ENCODE measurements at regions not wholly inside any gene's neighbourhood (a gene's known extent, or its start where the extent isn't known, plus 50 kb on each side); places are given as distances from the start of the nearest gene placed in this dataset.
"Not testable (repeated sequence)": the region's sequence is repeated elsewhere in the genome, so short reads cannot be mapped to it uniquely, and the experiment has no call there.

- no peak for TF ChIP-seq TAF1 (IDR thresholded peaks at IDR 0.05; ENCODE audit: low read depth, low read length)
- TF ChIP-seq SPI1 (IDR thresholded peaks at IDR 0.05; ENCODE audit: low read depth, low read length): no peak
- TF ChIP-seq POLR2A (IDR thresholded peaks at IDR 0.05; ENCODE audit: low read depth, low read length): no peak
- TF ChIP-seq PAX5 (IDR thresholded peaks at IDR 0.05; ENCODE audit: insufficient read depth, low read length, severe bottlenecking): no peak
- TF ChIP-seq POU2F2 (IDR thresholded peaks at IDR 0.05; ENCODE audit: low read depth, low read length): no peak
- TF ChIP-seq POLR2AphosphoS5 (IDR thresholded peaks at IDR 0.05; ENCODE audit: low read depth, low read length): no peak
- FAIRE-seq: no peak
- DNase-seq (ENCODE audit: insufficient read length, low spot score): no peak
Measured at GRCh38 chr11:71136095-71136845, 116.1 kb downstream of the SHANK2 start.

DNA sequence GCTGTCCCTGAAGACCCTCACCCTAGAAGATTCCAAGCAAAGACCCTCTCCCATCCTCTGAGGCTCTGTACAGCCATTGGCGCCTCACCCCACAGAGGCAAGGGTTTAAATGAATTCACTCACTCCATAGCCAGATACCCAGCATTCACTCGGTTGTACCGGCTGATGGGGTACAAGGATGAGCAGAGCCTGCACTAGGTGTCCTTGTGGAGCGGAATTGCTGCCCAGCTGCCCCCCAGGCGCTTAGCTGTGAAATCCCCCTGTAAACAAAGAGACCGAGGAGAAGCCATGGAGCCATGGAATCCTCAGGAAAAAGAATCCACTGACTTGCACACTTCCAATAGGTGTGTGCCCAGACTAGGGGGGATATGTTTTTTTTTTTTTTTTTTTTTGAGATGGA is 117.3 kb downstream of the SHANK2 start:
- FAIRE-seq (no peak), DNase-seq (ENCODE audit: insufficient read length, low spot score) (no peak)
- TF ChIP-seq POU2F2 (IDR thresholded peaks at IDR 0.05; ENCODE audit: low read depth, low read length) (no peak), POLR2A (IDR thresholded peaks at IDR 0.05; ENCODE audit: low read depth, low read length) (no peak), SPI1 (IDR thresholded peaks at IDR 0.05; ENCODE audit: low read depth, low read length) (no peak), POLR2AphosphoS5 (IDR thresholded peaks at IDR 0.05; ENCODE audit: low read depth, low read length) (no peak), TAF1 (IDR thresholded peaks at IDR 0.05; ENCODE audit: low read depth, low read length) (no peak), PAX5 (IDR thresholded peaks at IDR 0.05; ENCODE audit: insufficient read depth, low read length, severe bottlenecking) (no peak)

- DNase-seq (ENCODE audit: insufficient read length, low spot score) (no peak), FAIRE-seq (no peak)
- TF ChIP-seq PAX5 (IDR thresholded peaks at IDR 0.05; ENCODE audit: insufficient read depth, low read length, severe bottlenecking) (no peak), POU2F2 (IDR thresholded peaks at IDR 0.05; ENCODE audit: low read depth, low read length) (no peak), TAF1 (IDR thresholded peaks at IDR 0.05; ENCODE audit: low read depth, low read length) (no peak), SPI1 (IDR thresholded peaks at IDR 0.05; ENCODE audit: low read depth, low read length) (no peak), POLR2A (IDR thresholded peaks at IDR 0.05; ENCODE audit: low read depth, low read length) (no peak), POLR2AphosphoS5 (IDR thresholded peaks at IDR 0.05; ENCODE audit: low read depth, low read length) (no peak)
Measured at GRCh38 chr11:71133946-71134345, 118.4 kb downstream of the SHANK2 start.

DNA sequence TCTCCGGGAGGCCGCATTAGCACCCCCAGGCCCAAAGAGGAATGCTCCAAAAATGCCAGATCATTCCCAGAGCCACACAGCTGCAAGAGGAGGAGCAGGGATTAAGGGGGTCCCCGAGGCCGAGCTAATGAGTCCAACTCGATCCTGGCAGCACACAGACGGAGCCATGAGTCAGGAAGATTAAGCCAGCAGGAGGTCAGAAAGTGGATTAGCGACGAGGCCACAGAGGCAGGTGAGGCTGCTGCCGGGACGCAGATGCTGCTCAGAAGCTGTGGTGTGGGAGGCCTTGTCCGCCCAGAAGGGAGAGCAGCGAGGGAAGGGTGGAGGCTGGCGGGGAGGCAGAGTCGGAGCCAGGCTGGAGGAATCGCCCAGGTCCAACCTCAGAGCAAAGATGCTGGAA is 120.5 kb downstream of the SHANK2 start:
- no peak for FAIRE-seq
- TF ChIP-seq POLR2AphosphoS5 (IDR thresholded peaks at IDR 0.05; ENCODE audit: low read depth, low read length) (no peak), SPI1 (IDR thresholded peaks at IDR 0.05; ENCODE audit: low read depth, low read length) (no peak), PAX5 (IDR thresholded peaks at IDR 0.05; ENCODE audit: insufficient read depth, low read length, severe bottlenecking) (no peak), TAF1 (IDR thresholded peaks at IDR 0.05; ENCODE audit: low read depth, low read length) (no peak), POU2F2 (IDR thresholded peaks at IDR 0.05; ENCODE audit: low read depth, low read length) (no peak), POLR2A (IDR thresholded peaks at IDR 0.05; ENCODE audit: low read depth, low read length) (no peak)
- no peak for DNase-seq (ENCODE audit: insufficient read length, low spot score)

GRCh38 chr11:71130106-71130505 is 122.3 kb downstream of the SHANK2 start:
- TF ChIP-seq POLR2AphosphoS5 (IDR thresholded peaks at IDR 0.05; ENCODE audit: low read depth, low read length) (no peak), POU2F2 (IDR thresholded peaks at IDR 0.05; ENCODE audit: low read depth, low read length) (no peak), SPI1 (IDR thresholded peaks at IDR 0.05; ENCODE audit: low read depth, low read length) (no peak), PAX5 (IDR thresholded peaks at IDR 0.05; ENCODE audit: insufficient read depth, low read length, severe bottlenecking) (no peak), POLR2A (IDR thresholded peaks at IDR 0.05; ENCODE audit: low read depth, low read length) (no peak), TAF1 (IDR thresholded peaks at IDR 0.05; ENCODE audit: low read depth, low read length) (no peak)
- DNase-seq (ENCODE audit: insufficient read length, low spot score) (no peak), FAIRE-seq (no peak)

GRCh38 chr11:71129624-71130023 is 122.8 kb downstream of the SHANK2 start:
- FAIRE-seq: no peak
- no peak for DNase-seq (ENCODE audit: insufficient read length, low spot score)
- TF ChIP-seq POU2F2 (IDR thresholded peaks at IDR 0.05; ENCODE audit: low read depth, low read length): no peak
- no peak for TF ChIP-seq POLR2A (IDR thresholded peaks at IDR 0.05; ENCODE audit: low read depth, low read length)
- no peak for TF ChIP-seq POLR2AphosphoS5 (IDR thresholded peaks at IDR 0.05; ENCODE audit: low read depth, low read length)
- no peak for TF ChIP-seq TAF1 (IDR thresholded peaks at IDR 0.05; ENCODE audit: low read depth, low read length)
- TF ChIP-seq PAX5 (IDR thresholded peaks at IDR 0.05; ENCODE audit: insufficient read depth, low read length, severe bottlenecking): no peak
- TF ChIP-seq SPI1 (IDR thresholded peaks at IDR 0.05; ENCODE audit: low read depth, low read length): no peak

GRCh38 chr11:71127806-71128205 is 124.6 kb downstream of the SHANK2 start:
- DNase-seq (ENCODE audit: insufficient read length, low spot score) (no peak), FAIRE-seq (no peak)
- TF ChIP-seq PAX5 (IDR thresholded peaks at IDR 0.05; ENCODE audit: insufficient read depth, low read length, severe bottlenecking): no peak
- TF ChIP-seq POLR2A (IDR thresholded peaks at IDR 0.05; ENCODE audit: low read depth, low read length): no peak
- no peak for TF ChIP-seq POLR2AphosphoS5 (IDR thresholded peaks at IDR 0.05; ENCODE audit: low read depth, low read length)
- no peak for TF ChIP-seq TAF1 (IDR thresholded peaks at IDR 0.05; ENCODE audit: low read depth, low read length)

DNA sequence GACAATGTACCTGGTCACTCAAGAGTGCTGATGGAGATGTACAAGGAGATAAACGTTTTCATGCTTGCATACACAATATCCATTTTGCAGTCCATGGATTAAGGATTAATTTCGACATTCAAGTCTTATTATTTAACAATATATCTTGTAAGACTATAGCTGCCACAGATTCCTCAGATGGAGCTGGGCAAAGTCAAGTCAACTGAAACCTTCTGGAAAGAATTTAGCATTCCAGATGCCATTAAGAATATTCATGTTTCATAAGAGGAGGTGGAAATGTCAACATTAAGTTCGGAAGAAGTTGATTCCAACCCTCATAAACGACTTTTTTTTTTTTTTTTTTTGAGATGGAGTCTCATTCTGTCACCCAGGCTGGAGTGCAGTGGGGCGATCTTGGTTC is 126.0 kb downstream of the SHANK2 start:
- not testable (repeated sequence) for DNase-seq (ENCODE audit: insufficient read length, low spot score); FAIRE-seq

DNA sequence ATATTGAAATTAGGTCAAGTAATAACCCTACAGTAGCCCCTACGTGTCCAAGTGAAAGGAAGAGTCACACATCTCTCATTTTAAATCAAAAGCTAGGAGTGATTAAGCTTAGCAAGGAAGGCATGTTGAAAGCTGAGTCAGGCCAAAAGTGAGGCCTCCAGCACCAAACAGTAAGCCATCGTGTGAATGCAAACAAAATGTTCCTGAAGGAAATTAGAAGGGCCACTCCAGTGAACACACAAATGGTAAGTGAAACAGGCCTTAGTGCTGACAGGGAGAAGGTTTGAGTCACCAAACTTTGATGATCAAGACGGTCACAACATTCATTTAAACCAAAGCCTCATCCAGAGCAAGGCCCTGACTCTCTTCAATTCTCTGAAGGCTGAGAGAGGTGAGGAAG is 127.2 kb downstream of the SHANK2 start:
- FAIRE-seq (no peak), DNase-seq (ENCODE audit: insufficient read length, low spot score) (no peak)
- no peak for TF ChIP-seq TAF1 (IDR thresholded peaks at IDR 0.05; ENCODE audit: low read depth, low read length)
- TF ChIP-seq SPI1 (IDR thresholded peaks at IDR 0.05; ENCODE audit: low read depth, low read length): no peak
- TF ChIP-seq PAX5 (IDR thresholded peaks at IDR 0.05; ENCODE audit: insufficient read depth, low read length, severe bottlenecking): no peak
- no peak for TF ChIP-seq POU2F2 (IDR thresholded peaks at IDR 0.05; ENCODE audit: low read depth, low read length)
- TF ChIP-seq POLR2AphosphoS5 (IDR thresholded peaks at IDR 0.05; ENCODE audit: low read depth, low read length): no peak

- FAIRE-seq (peak; percentile 43), DNase-seq (ENCODE audit: insufficient read length, low spot score) (no peak)
- TF ChIP-seq POU2F2 (IDR thresholded peaks at IDR 0.05; ENCODE audit: low read depth, low read length) (no peak), POLR2A (IDR thresholded peaks at IDR 0.05; ENCODE audit: low read depth, low read length) (no peak), TAF1 (IDR thresholded peaks at IDR 0.05; ENCODE audit: low read depth, low read length) (no peak), POLR2AphosphoS5 (IDR thresholded peaks at IDR 0.05; ENCODE audit: low read depth, low read length) (no peak), PAX5 (IDR thresholded peaks at IDR 0.05; ENCODE audit: insufficient read depth, low read length, severe bottlenecking) (no peak), SPI1 (IDR thresholded peaks at IDR 0.05; ENCODE audit: low read depth, low read length) (no peak)
Measured at GRCh38 chr11:71124127-71124526, 128.2 kb downstream of the SHANK2 start.

Data from GM12891 (cell line).